HuH-7 (cell line): ENCODE measurements at regions not wholly inside any gene's neighbourhood (a gene's known extent, or its start where the extent isn't known, plus 50 kb on each side); places are given as distances from the start of the nearest gene placed in this dataset.
"Not testable (repeated sequence)": the region's sequence is repeated elsewhere in the genome, so short reads cannot be mapped to it uniquely, and the experiment has no call there.

ENCODE experiments used
- DNase-seq: peaks from one replicate; pipeline ENCODE4 v3.0.0; 2011; ENCODE audit warnings: low spot score

- DNase-seq: no peak
Measured at GRCh38 chr5:174433098-174433497, 291.3 kb upstream of the MSX2 start.

GRCh38 chr5:174436750-174437149, 287.6 kb upstream of the MSX2 start:
- DNase-seq: no peak

GRCh38 chr5:174444479-174445188, 279.7 kb upstream of the MSX2 start:
- DNase-seq: no peak

- DNase-seq: no peak
Measured at GRCh38 chr5:174446446-174446845, 277.9 kb upstream of the MSX2 start.

GRCh38 chr5:174446988-174447387, 277.4 kb upstream of the MSX2 start:
- no peak for DNase-seq

GRCh38 chr5:174448041-174448440, 276.3 kb upstream of the MSX2 start:
- DNase-seq: no peak

- DNase-seq: no peak
Measured at GRCh38 chr5:174448662-174449061, 275.7 kb upstream of the MSX2 start.

- no peak for DNase-seq
Measured at GRCh38 chr5:174453690-174454089, 270.7 kb upstream of the MSX2 start.

GRCh38 chr5:174454464-174454863, 269.9 kb upstream of the MSX2 start:
- no peak for DNase-seq

GRCh38 chr5:174454890-174455289, 269.5 kb upstream of the MSX2 start:
- no peak for DNase-seq

GRCh38 chr5:174455301-174455700, 269.1 kb upstream of the MSX2 start:
- no peak for DNase-seq

- DNase-seq: no peak
Measured at GRCh38 chr5:174457141-174457678, 267.2 kb upstream of the MSX2 start.

GRCh38 chr5:174459071-174459702, 265.2 kb upstream of the MSX2 start:
- DNase-seq: no peak

GRCh38 chr5:174459832-174460448, 264.4 kb upstream of the MSX2 start:
- no peak for DNase-seq

GRCh38 chr5:174462129-174462528, 262.3 kb upstream of the MSX2 start:
- DNase-seq: no peak

GRCh38 chr5:174464504-174465165, 259.7 kb upstream of the MSX2 start:
- no peak for DNase-seq

- not testable (repeated sequence) for DNase-seq
Measured at GRCh38 chr5:174471528-174471927, 252.9 kb upstream of the MSX2 start.

GRCh38 chr5:174472956-174473355, 251.4 kb upstream of the MSX2 start:
- DNase-seq: no peak

- DNase-seq: not testable (repeated sequence)
Measured at GRCh38 chr5:174476001-174476400, 248.4 kb upstream of the MSX2 start.

GRCh38 chr5:174479325-174479724, 245.1 kb upstream of the MSX2 start:
- no peak for DNase-seq

- DNase-seq: no peak
Measured at GRCh38 chr5:174481737-174482136, 242.6 kb upstream of the MSX2 start.

GRCh38 chr5:174482607-174483024, 241.8 kb upstream of the MSX2 start:
- no peak for DNase-seq

GRCh38 chr5:174483411-174483810, 241.0 kb upstream of the MSX2 start:
- DNase-seq: no peak
